Neuronal stem cell (in vitro differentiated cells): ENCODE measurements at regions not wholly inside any gene's neighbourhood (a gene's known extent, or its start where the extent isn't known, plus 50 kb on each side); places are given as distances from the start of the nearest gene placed in this dataset.

Experiments
- DNase-seq: peaks from one replicate; pipeline ENCODE4 v3.0.0-alpha.2; 2013; ENCODE audit warnings: low spot score
- H2AFZ ChIP-seq: one replicate; pipeline ENCODE4 v1.6.1; 2013; ENCODE audit warnings: mild to moderate bottlenecking, low read length, inconsistent platforms
- H2AK5ac ChIP-seq: 2 replicates; pipeline ENCODE4 v1.6.1; 2013; ENCODE audit warnings: low read depth, mild to moderate bottlenecking, inconsistent platforms, low read length, moderate library complexity, mixed read lengths
- H2BK120ac ChIP-seq: 2 replicates; pipeline ENCODE4 v1.6.1; 2013; ENCODE audit warnings: low read depth, mild to moderate bottlenecking, inconsistent platforms, low read length, moderate library complexity, mixed read lengths
- H2BK12ac ChIP-seq: one replicate; pipeline ENCODE4 v1.6.1; 2013; ENCODE audit warnings: low read length, inconsistent platforms
- H2BK15ac ChIP-seq: 2 replicates; pipeline ENCODE4 v1.6.1; 2013; ENCODE audit warnings: mild to moderate bottlenecking, low read length, inconsistent platforms, mixed read lengths
- H2BK5ac ChIP-seq: one replicate; pipeline ENCODE4 v1.6.1; 2013; ENCODE audit warnings: inconsistent platforms, mild to moderate bottlenecking, low read length, moderate library complexity
- H3K14ac ChIP-seq: one replicate; pipeline ENCODE4 v1.6.1; 2013; ENCODE audit warnings: low read length, inconsistent platforms
- H3K18ac ChIP-seq: 2 replicates; pipeline ENCODE4 v1.6.1; 2013; ENCODE audit warnings: low read length, inconsistent platforms
- H3K23ac ChIP-seq: 2 replicates; pipeline ENCODE4 v1.6.1; 2013; ENCODE audit warnings: low read depth, mild to moderate bottlenecking, mixed read lengths, low read length, inconsistent platforms; ENCODE audit not compliant: poor library complexity
- H3K27ac ChIP-seq: replicated peaks from 3 replicates; pipeline ENCODE4 v1.5.1; 2013; ENCODE audit warnings: low read length, inconsistent platforms
- H3K27me3 ChIP-seq, 3 experiments: 2 replicates each; pipeline ENCODE4 v1.6.1; 2013; ENCODE audit warnings: low read length in 3 of 3, mild to moderate bottlenecking in 2 of 3, inconsistent platforms in 1 of 3, low read depth in 1 of 3, mixed read lengths in 1 of 3, moderate library complexity in 1 of 3; ENCODE audit not compliant: control insufficient read depth in 3 of 3, insufficient read depth in 3 of 3
- H3K36me3 ChIP-seq, 2 donors: replicated peaks in 1 of 2; 2 replicates each; pipeline ENCODE4 v1.6.1; 2013; ENCODE audit warnings: low read length in 2 of 2; ENCODE audit not compliant: control insufficient read depth in 2 of 2, insufficient read depth in 2 of 2
- H3K4ac ChIP-seq: 2 replicates; pipeline ENCODE4 v1.6.1; 2013; ENCODE audit warnings: inconsistent platforms, mild to moderate bottlenecking, low read length, moderate library complexity
- H3K4me1 ChIP-seq, 2 donors: 1 replicate in 1 of 2; 2 replicates in 1 of 2; pipeline ENCODE4 v1.6.1; 2013; ENCODE audit warnings: low read length in 2 of 2, low read depth in 1 of 2; ENCODE audit not compliant: control insufficient read depth in 2 of 2, insufficient read depth in 1 of 2
- H3K4me2 ChIP-seq: one replicate; pipeline ENCODE4 v1.6.1; 2013; ENCODE audit warnings: mild to moderate bottlenecking, low read length, inconsistent platforms; ENCODE audit not compliant: insufficient read depth, poor library complexity, severe bottlenecking
- H3K4me3 ChIP-seq, 2 donors: 2 replicates each; pipeline ENCODE4 v1.5.1; 2013; ENCODE audit warnings: low read length in 2 of 2, mild to moderate bottlenecking in 2 of 2, inconsistent platforms in 1 of 2, moderate library complexity in 1 of 2
- H3K79me1 ChIP-seq: one replicate; pipeline ENCODE4 v1.6.1; 2013; ENCODE audit warnings: low read depth, mild to moderate bottlenecking, inconsistent platforms, low read length, moderate library complexity
- H3K9ac ChIP-seq: one replicate; pipeline ENCODE4 v1.6.1; 2013; ENCODE audit warnings: mild to moderate bottlenecking, low read depth, low read length, inconsistent platforms; ENCODE audit not compliant: poor library complexity
- H3K9me3 ChIP-seq, 2 donors: replicated peaks in 1 of 2; 2 replicates each; pipeline versions ENCODE3 to v1.6.1; 2013; ENCODE audit warnings: low read length in 2 of 2, mild to moderate bottlenecking in 2 of 2, inconsistent platforms in 1 of 2, low read depth in 1 of 2, mixed read lengths in 1 of 2, moderate library complexity in 1 of 2; ENCODE audit not compliant: control insufficient read depth in 2 of 2, insufficient read depth in 1 of 2
- H4K8ac ChIP-seq: one replicate; pipeline ENCODE4 v1.6.1; 2013; ENCODE audit warnings: low read depth, mild to moderate bottlenecking, inconsistent platforms, low read length, moderate library complexity
- H4K91ac ChIP-seq: one replicate; pipeline ENCODE4 v1.6.1; 2013; ENCODE audit warnings: low read length, low read depth, mild to moderate bottlenecking, inconsistent platforms; ENCODE audit not compliant: poor library complexity
- WGBS, 2 donors: extraction: QIAGEN DNeasy Blood & Tissue Kit; methylation state at CpG; one replicate each; pipeline ENCODE4 v1.1.7; 2013; ENCODE audit warnings: missing lambda C conversion rate in 2 of 2, mixed read lengths in 1 of 2; ENCODE audit not compliant: insufficient read length in 2 of 2, insufficient replicate concordance in 1 of 2; ENCODE audit errors: extremely low coverage in 2 of 2; 5-methylcytosine and 5-hydroxymethylcytosine counted together

DNA sequence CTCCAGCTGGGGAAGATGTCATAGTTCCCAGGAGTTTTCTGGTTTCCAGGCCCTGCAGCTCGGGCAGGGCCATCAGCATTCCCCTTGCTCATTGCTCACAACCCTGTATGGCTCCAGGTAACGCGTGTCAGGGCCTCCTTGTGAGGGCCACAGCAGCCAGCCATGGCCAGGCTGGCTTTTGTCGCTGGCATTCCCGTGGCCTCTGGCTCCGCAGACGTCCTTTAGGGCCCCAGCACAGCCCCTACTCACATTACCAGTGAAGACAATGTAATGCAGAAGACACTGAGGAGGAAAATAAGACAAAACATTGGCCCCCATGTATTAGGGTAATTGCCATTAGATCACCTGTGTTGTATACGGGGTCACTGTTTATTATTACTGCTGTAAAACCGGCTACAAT, 1799.0 kb downstream of the TP53TG3F start:
- Histone ChIP-seq H3K14ac (no peak overlapping the region), H3K4me1 (no peaks in the 10 kb centered on the region), H2BK5ac (no peak overlapping the region), H2AFZ (no peak overlapping the region), H4K8ac (no peak overlapping the region), H2BK15ac (no peak overlapping the region), H2BK120ac (no peak overlapping the region), H3K4ac (no peak overlapping the region), H3K36me3 (no peaks in the 10 kb centered on the region), H3K4me3 (no peak overlapping the region), H3K27me3 (no peaks in the 10 kb centered on the region), H3K79me1 (no peaks in the 10 kb centered on the region), H2AK5ac (no peak overlapping the region), H3K4me2 (no peak overlapping the region), H4K91ac (no peak overlapping the region), H3K9me3 (peaks cover 0 to 13% of the 10 kb centered on the region in 2 donors), H3K27ac (no peak overlapping the region), H3K18ac (no peak overlapping the region), H3K9ac (no peak overlapping the region), H2BK12ac (no peak overlapping the region), H3K23ac (no peak overlapping the region)
- no CpG with 5 or more reads among the region's 9 CpGs for WGBS, 2 donors
- DNase-seq: no peak

DNA sequence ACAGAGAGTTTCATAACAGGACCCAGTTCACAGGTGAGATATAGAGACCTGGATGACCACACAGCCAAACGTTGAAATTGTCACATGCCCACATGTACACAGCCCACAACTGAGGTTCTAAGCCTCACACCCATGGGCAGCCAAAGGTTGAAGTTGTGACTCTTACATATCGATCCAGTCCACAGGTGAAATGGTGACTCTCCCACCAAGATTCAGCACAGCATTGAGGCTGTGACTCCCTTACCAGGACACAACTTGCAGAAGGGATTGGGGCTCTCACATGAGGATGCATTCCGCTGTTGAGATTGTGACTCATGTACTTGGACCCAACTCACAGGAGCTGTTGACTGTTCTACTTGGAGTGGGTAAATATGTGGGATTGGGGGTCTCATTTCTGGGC, 1836.4 kb downstream of the TP53TG3F start:
- Histone ChIP-seq H2AFZ (no peak overlapping the region), H3K4me3 (no peak overlapping the region), H3K4me1 (no peaks in the 10 kb centered on the region), H4K8ac (no peak overlapping the region), H3K36me3 (no peaks in the 10 kb centered on the region), H3K79me1 (no peaks in the 10 kb centered on the region), H2BK15ac (no peak overlapping the region), H3K27ac (no peak overlapping the region), H2AK5ac (no peak overlapping the region), H4K91ac (no peak overlapping the region), H2BK12ac (no peak overlapping the region), H2BK5ac (no peak overlapping the region), H3K9ac (no peak overlapping the region), H3K23ac (no peak overlapping the region), H3K4ac (no peak overlapping the region), H2BK120ac (no peak overlapping the region), H3K18ac (no peak overlapping the region), H3K14ac (no peak overlapping the region), H3K9me3 (peaks cover 0 to 26% of the 10 kb centered on the region in 2 donors), H3K27me3 (no peaks in the 10 kb centered on the region), H3K4me2 (no peak overlapping the region)
- no peak for DNase-seq
- no CpG with 5 or more reads among the region's 3 CpGs for WGBS, 2 donors

DNA sequence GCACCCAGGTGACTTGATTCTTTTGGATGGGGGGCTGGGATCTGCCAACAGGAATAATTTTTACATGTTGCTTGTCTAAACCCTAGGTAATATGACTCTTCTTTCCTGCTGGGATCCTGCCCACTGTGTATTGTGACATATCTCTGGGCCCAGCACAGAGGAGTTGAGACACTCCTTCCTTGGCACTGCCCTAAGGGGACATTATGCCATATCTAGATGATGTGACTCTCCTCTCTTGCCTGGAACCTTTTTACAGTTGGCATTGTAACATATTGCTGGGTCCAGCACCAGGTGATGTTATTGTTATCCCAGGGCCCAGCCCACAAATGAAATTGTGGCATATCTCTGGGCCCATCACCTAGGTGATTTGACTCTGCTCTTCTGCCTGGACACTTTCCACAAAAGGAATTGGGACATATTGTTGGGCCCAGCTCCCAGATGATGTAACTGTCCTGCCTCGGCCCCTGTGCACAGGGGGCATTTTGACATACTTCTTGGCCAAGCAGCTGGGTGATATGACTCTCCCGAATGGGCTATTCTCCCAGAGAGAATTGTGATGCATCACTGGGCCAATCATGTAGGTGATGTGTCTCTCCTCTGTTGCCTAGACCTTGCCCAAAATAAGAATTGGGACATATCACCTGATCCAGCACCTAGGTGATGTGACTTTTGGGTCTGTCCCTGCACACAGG, 1837.7 kb downstream of the TP53TG3F start:
- no CpG with 5 or more reads among the region's 2 CpGs for WGBS, 2 donors

GRCh38 chr16:35298460-35299243, 1839.2 kb downstream of the TP53TG3F start:
- H2BK120ac ChIP-seq: no peak overlapping the region
- no peak overlapping the region for H2AFZ ChIP-seq
- H3K23ac ChIP-seq: no peak overlapping the region
- no peak overlapping the region for H3K27ac ChIP-seq
- no peak overlapping the region for H4K91ac ChIP-seq
- H2BK15ac ChIP-seq: no peak overlapping the region
- no peak overlapping the region for H3K4me2 ChIP-seq
- no peaks in the 10 kb centered on the region for H3K4me1 ChIP-seq
- H4K8ac ChIP-seq: no peak overlapping the region
- H3K9ac ChIP-seq: no peak overlapping the region
- no peaks in the 10 kb centered on the region for H3K27me3 ChIP-seq
- DNase-seq: no peak
- H3K18ac ChIP-seq: no peak overlapping the region
- no peak overlapping the region for H2BK12ac ChIP-seq
- H2AK5ac ChIP-seq: no peak overlapping the region
- H3K79me1 ChIP-seq: no peaks in the 10 kb centered on the region
- H2BK5ac ChIP-seq: no peak overlapping the region
- H3K14ac ChIP-seq: no peak overlapping the region
- WGBS, 2 donors: no CpG with 5 or more reads among the region's 2 CpGs
- H3K4ac ChIP-seq: no peak overlapping the region
- H3K36me3 ChIP-seq: no peaks in the 10 kb centered on the region
- H3K9me3 ChIP-seq: peaks cover 0 to 41% of the 10 kb centered on the region in 2 donors
- H3K4me3 ChIP-seq: no peak overlapping the region

More for the DNA sequence above, 1837.7 kb downstream of the TP53TG3F start:
- no peak for DNase-seq
- Histone ChIP-seq H2BK12ac (no peak overlapping the region), H2BK15ac (no peak overlapping the region), H3K27ac (no peak overlapping the region), H3K9me3 (peaks cover 0 to 30% of the 10 kb centered on the region in 2 donors), H2BK120ac (no peak overlapping the region), H3K4me3 (no peak overlapping the region), H3K23ac (no peak overlapping the region), H3K27me3 (no peaks in the 10 kb centered on the region), H2AFZ (no peak overlapping the region), H3K9ac (no peak overlapping the region), H2AK5ac (no peak overlapping the region), H3K14ac (no peak overlapping the region), H3K18ac (no peak overlapping the region), H3K36me3 (no peaks in the 10 kb centered on the region), H3K4me2 (no peak overlapping the region), H2BK5ac (no peak overlapping the region), H3K4ac (no peak overlapping the region), H4K91ac (no peak overlapping the region), H3K79me1 (no peaks in the 10 kb centered on the region), H3K4me1 (no peaks in the 10 kb centered on the region), H4K8ac (no peak overlapping the region)
